A549 (cell line): ENCODE measurements at regions not wholly inside any gene's neighbourhood (a gene's known extent, or its start where the extent isn't known, plus 50 kb on each side); places are given as distances from the start of the nearest gene placed in this dataset.

ENCODE experiments used
- ATAC-seq, 2 experiments: fragments of 200-7000 bp in 1 of 2; fragments of >200 bp in 1 of 2; cut with Nextera tagmentation in 1 of 2; cut with Tn5 transposase in 1 of 2; 3 replicates each; pipeline versions ENCODE4 v1.8.0 to v1.9.1; 2018 to 2020; ENCODE audit warnings: mild to moderate bottlenecking in 1 of 2, moderate library complexity in 1 of 2
- CTCF ChIA-PET: fragments of 300-600 bp; sonication (Branson Sonifier 250); formaldehyde crosslinking; extraction: SDS; loops from one replicate; lab custom pipeline; 2021; ENCODE audit warnings: antibody characterized with exemption, inconsistent platforms; lab: Yijun Ruan, JAX
- POLR2A ChIA-PET: fragments of 350-600 bp; formaldehyde crosslinking; extraction: SDS; loops from one replicate; lab custom pipeline; 2021; ENCODE audit warnings: antibody characterized with exemption, inconsistent platforms; lab: Yijun Ruan, JAX
- DNase-seq, 2 experiments: peaks; one replicate each; pipeline versions ENCODE4 v3.0.0 to v3.0.0-alpha.2; 2011 to 2016; ENCODE audit warnings: low read depth in 1 of 2, low spot score in 1 of 2
- FAIRE-seq: peaks from 2 replicates; lab custom pipeline; 2011; peaks lifted over from hg19 to GRCh38; lab: Jason Lieb, UNC
- H3K27ac ChIP-seq, 2 experiments: fragments of >200 bp; sonication (Bioruptor Twin); formaldehyde crosslinking; 3 replicates each; pipeline ENCODE4 v1.5.1; 2016 to 2017
- H3K4me1 ChIP-seq: fragments of >200 bp; sonication (Bioruptor Twin); formaldehyde crosslinking; 3 replicates; pipeline ENCODE4 v1.6.1; 2016
- H3K4me2 ChIP-seq: fragments of >200 bp; sonication (Bioruptor Twin); formaldehyde crosslinking; 3 replicates; pipeline ENCODE4 v1.6.1; 2016
- H3K4me3 ChIP-seq: fragments of >200 bp; sonication (Bioruptor Twin); formaldehyde crosslinking; 3 replicates; pipeline ENCODE4 v1.5.1; 2016
- H3K9me3 ChIP-seq: fragments of >200 bp; sonication (Bioruptor Twin); formaldehyde crosslinking; 3 replicates; pipeline ENCODE4 v1.6.1; 2016
- BHLHE40 ChIP-seq: IDR thresholded peaks from 2 replicates; pipeline ENCODE4 v1.6.1; 2012; ENCODE audit warnings: low read depth, low read length, inconsistent platforms
- CBX2 ChIP-seq: fragments of 200-600 bp; sonication (generic); IDR thresholded peaks from 2 replicates; pipeline ENCODE4 v1.6.1; 2016; ENCODE audit warnings: low read depth, mild to moderate bottlenecking, borderline replicate concordance
- CEBPB ChIP-seq, 2 experiments: fragments of >200 bp in 1 of 2; sonication (Bioruptor Twin) in 1 of 2; formaldehyde crosslinking in 1 of 2; IDR thresholded peaks; 2 replicates each; pipeline ENCODE4 v1.6.1; 2012 to 2016
- CHD2 ChIP-seq: fragments of 150-350 bp; IDR thresholded peaks from 2 replicates; pipeline ENCODE4 v1.6.1; 2014; ENCODE audit warnings: low read length; ENCODE audit not compliant: partially characterized antibody
- CHD4 ChIP-seq: fragments of 200-600 bp; sonication (generic); IDR thresholded peaks from 2 replicates; pipeline ENCODE4 v1.6.1; 2016; ENCODE audit warnings: antibody characterized with exemption, mild to moderate bottlenecking, borderline replicate concordance
- ESRRA ChIP-seq: fragments of 150-350 bp; IDR thresholded peaks from 2 replicates; pipeline ENCODE4 v1.6.1; 2014; ENCODE audit warnings: mild to moderate bottlenecking, low read length, borderline replicate concordance
- FOSL2 ChIP-seq, 2 experiments: fragments of 450-650 bp in 1 of 2; fragments of >200 bp in 1 of 2; sonication (Bioruptor Twin) in 1 of 2; formaldehyde crosslinking; IDR thresholded peaks; 2 replicates each; pipeline versions ENCODE4 v1.5.0 to v1.6.1; 2016 to 2020; ENCODE audit warnings: mild to moderate bottlenecking in 1 of 2, moderate library complexity in 1 of 2
- GATA3 ChIP-seq: IDR thresholded peaks from 2 replicates; pipeline ENCODE4 v1.6.1; 2012; ENCODE audit warnings: borderline replicate concordance
- HOXB13 ChIP-seq: fragments of 250-450 bp; sonication (Bioruptor Pico); IDR thresholded peaks from 2 replicates; pipeline ENCODE4 v1.5.0; 2020; ENCODE audit warnings: low read depth, mild to moderate bottlenecking, moderate library complexity
- JUN ChIP-seq, 2 experiments: fragments of >200 bp; sonication (Bioruptor Twin); formaldehyde crosslinking; IDR thresholded peaks; 2 replicates in 1 of 2; 3 replicates in 1 of 2; pipeline ENCODE4 v1.6.1; 2016 to 2017
- KDM5A ChIP-seq: fragments of 200-600 bp; sonication (generic); IDR thresholded peaks from 2 replicates; pipeline ENCODE4 v1.6.1; 2016; ENCODE audit warnings: antibody characterized with exemption, mild to moderate bottlenecking
- MAFK ChIP-seq: fragments of 450-650 bp; IDR thresholded peaks from 2 replicates; pipeline ENCODE4 v1.6.1; 2014; ENCODE audit not compliant: partially characterized antibody
- MAZ ChIP-seq: fragments of 150-350 bp; IDR thresholded peaks from 2 replicates; pipeline ENCODE4 v1.6.1; 2014; ENCODE audit warnings: antibody characterized with exemption, low read depth, low read length, borderline replicate concordance
- MYC ChIP-seq: IDR thresholded peaks from 2 replicates; pipeline ENCODE4 v1.6.1; 2012; ENCODE audit warnings: mild to moderate bottlenecking, inconsistent platforms, low read length, improper control_type of control experiment, borderline replicate concordance
- NPAS2 ChIP-seq: fragments of 250-450 bp; sonication (Bioruptor Pico); IDR thresholded peaks from 2 replicates; pipeline ENCODE4 v1.8.0; 2022; ENCODE audit warnings: mild to moderate bottlenecking, moderate library complexity, borderline replicate concordance
- NR3C1 ChIP-seq: fragments of >200 bp; sonication (Bioruptor Twin); formaldehyde crosslinking; IDR thresholded peaks from 3 replicates; pipeline ENCODE4 v1.6.1; 2017
- PHF8 ChIP-seq: fragments of 200-600 bp; sonication (generic); IDR thresholded peaks from 2 replicates; pipeline ENCODE4 v1.6.1; 2016; ENCODE audit warnings: low read depth, mild to moderate bottlenecking, antibody characterized with exemption, moderate library complexity, borderline replicate concordance
- POLR2AphosphoS2 ChIP-seq: conservative IDR thresholded peaks from 2 replicates; pipeline ENCODE4 v1.6.1; 2012; ENCODE audit warnings: low read length, improper control_type of control experiment, inconsistent platforms
- RAD21 ChIP-seq, 2 experiments: fragments of >200 bp in 1 of 2; sonication (Bioruptor Twin) in 1 of 2; formaldehyde crosslinking in 1 of 2; IDR thresholded peaks in 1 of 2; conservative IDR thresholded peaks in 1 of 2; 2 replicates in 1 of 2; 3 replicates in 1 of 2; pipeline ENCODE4 v1.6.1; 2012 to 2018; ENCODE audit warnings: inconsistent platforms in 1 of 2
- RARB ChIP-seq: fragments of 250-450 bp; sonication (Bioruptor Pico); IDR thresholded peaks from 2 replicates; pipeline ENCODE4 v1.8.0; 2021; ENCODE audit warnings: mild to moderate bottlenecking, moderate library complexity
- RFX5 ChIP-seq: fragments of 450-650 bp; IDR thresholded peaks from 2 replicates; pipeline ENCODE4 v1.7.1; 2014; ENCODE audit warnings: antibody characterized with exemption, mild to moderate bottlenecking, moderate library complexity
- RNF2 ChIP-seq: fragments of 200-600 bp; sonication (generic); IDR thresholded peaks from 2 replicates; pipeline ENCODE4 v1.6.1; 2016; ENCODE audit warnings: low read depth, mild to moderate bottlenecking, antibody characterized with exemption, moderate library complexity, borderline replicate concordance
- SMC3 ChIP-seq: fragments of >200 bp; sonication (Bioruptor Twin); formaldehyde crosslinking; IDR thresholded peaks from 3 replicates; pipeline ENCODE4 v1.6.1; 2018; ENCODE audit warnings: inconsistent platforms
- TP53 ChIP-seq: fragments of 250-450 bp; sonication (Bioruptor Pico); IDR thresholded peaks from 2 replicates; pipeline ENCODE4 v1.5.0; 2021; ENCODE audit warnings: mild to moderate bottlenecking, moderate library complexity
- ZC3H11A ChIP-seq: fragments of 450-650 bp; IDR thresholded peaks from 2 replicates; pipeline ENCODE4 v1.6.1; 2014; ENCODE audit warnings: antibody characterized with exemption, mild to moderate bottlenecking
- WGBS: methylation state at CpG from one replicate; pipeline ENCODE4 v1.1.6; 2017; ENCODE audit errors: missing lambda C conversion rate; 5-methylcytosine and 5-hydroxymethylcytosine counted together
- TF ChIP-seq, protein P1 (sequence below): fragments of 150-350 bp; IDR thresholded peaks from 2 replicates; pipeline ENCODE4 v1.6.1; 2014; ENCODE audit warnings: low read depth, mild to moderate bottlenecking, low read length
- TF ChIP-seq, protein P2 (sequence below): IDR thresholded peaks from 2 replicates; pipeline ENCODE4 v1.6.1; 2012
- TF ChIP-seq, protein P3 (sequence below): fragments of >200 bp; sonication (Bioruptor Twin); formaldehyde crosslinking; IDR thresholded peaks from 3 replicates; pipeline ENCODE4 v1.5.1; 2016

GRCh38 chr22:48565901-48566501, 1261.7 kb downstream of the BRD1 start:
- no peak overlapping the region for H3K4me3 ChIP-seq
- H3K4me2 ChIP-seq = no peak overlapping the region
- no peaks in the 10 kb centered on the region; the same call in 2 of the 3 replicates for H3K9me3 ChIP-seq
- CTCF ChIA-PET = no interaction called here
- no peak for DNase-seq
- POLR2A ChIA-PET = no interaction called here
- no peak for FAIRE-seq
- no peak for ATAC-seq
- TF ChIP-seq KDM5A (no peak), SMC3 (no peak)
- H3K4me1 ChIP-seq = no peaks in the 10 kb centered on the region
- H3K27ac ChIP-seq = no peak overlapping the region
- WGBS = 41% methylated on average over 3 of the region's 3 CpGs

- Histone ChIP-seq H3K4me1 (no peaks in the 10 kb centered on the region), H3K4me2 (no peak overlapping the region), H3K9me3 (no peaks in the 10 kb centered on the region; the same call in 2 of the 3 replicates), H3K27ac (no peak overlapping the region), H3K4me3 (no peak overlapping the region)
- CTCF ChIA-PET = interaction anchor here (2.2 kb wide), 1 partner anchor 12 kb away, joined by 7 read pairs; no protein-coding TSS in a partner anchor
- POLR2A ChIA-PET = no interaction called here
- 45% methylated on average over 10 of the region's 10 CpGs for WGBS
- FAIRE-seq (no peak), DNase-seq (no peak), ATAC-seq (no peak)
- TF ChIP-seq PHF8 (no peak), RFX5 (no peak), RAD21 (conservative IDR thresholded peaks at IDR 0.05 in 1 of 2, IDR thresholded peaks at IDR 0.05 in 1 of 2) (no peak), ESRRA (no peak), JUN (IDR thresholded peaks at IDR 0.05) (no peak), RARB (CRISPR knock-in tag) (no peak), CBX2 (no peak), HOXB13 (CRISPR knock-in tag) (no peak), NR3C1 (no peak), POLR2AphosphoS2 (no peak), RNF2 (no peak), BHLHE40 (no peak), MAZ (no peak)
- TF ChIP-seq, protein P1, sequence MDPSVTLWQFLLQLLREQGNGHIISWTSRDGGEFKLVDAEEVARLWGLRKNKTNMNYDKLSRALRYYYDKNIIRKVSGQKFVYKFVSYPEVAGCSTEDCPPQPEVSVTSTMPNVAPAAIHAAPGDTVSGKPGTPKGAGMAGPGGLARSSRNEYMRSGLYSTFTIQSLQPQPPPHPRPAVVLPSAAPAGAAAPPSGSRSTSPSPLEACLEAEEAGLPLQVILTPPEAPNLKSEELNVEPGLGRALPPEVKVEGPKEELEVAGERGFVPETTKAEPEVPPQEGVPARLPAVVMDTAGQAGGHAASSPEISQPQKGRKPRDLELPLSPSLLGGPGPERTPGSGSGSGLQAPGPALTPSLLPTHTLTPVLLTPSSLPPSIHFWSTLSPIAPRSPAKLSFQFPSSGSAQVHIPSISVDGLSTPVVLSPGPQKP = no peak
- TF ChIP-seq, protein P2, sequence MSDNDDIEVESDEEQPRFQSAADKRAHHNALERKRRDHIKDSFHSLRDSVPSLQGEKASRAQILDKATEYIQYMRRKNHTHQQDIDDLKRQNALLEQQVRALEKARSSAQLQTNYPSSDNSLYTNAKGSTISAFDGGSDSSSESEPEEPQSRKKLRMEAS = no peak
These were observed 1262.7 kb downstream of the BRD1 start for GRCh38 chr22:48564995-48565394.

GRCh38 chr22:48563966-48564330, 1263.7 kb downstream of the BRD1 start:
- no peak overlapping the region for H3K4me3 ChIP-seq
- ATAC-seq (no peak), FAIRE-seq (no peak)
- H3K27ac ChIP-seq = no peak overlapping the region
- ChIA-PET POLR2A (no interaction called here), CTCF (interaction anchor here (2.2 kb wide), 1 partner anchor 13 kb away, joined by 7 read pairs; no protein-coding TSS in a partner anchor)
- no peak overlapping the region for H3K4me2 ChIP-seq
- no peaks in the 10 kb centered on the region for H3K9me3 ChIP-seq
- no peaks in the 10 kb centered on the region for H3K4me1 ChIP-seq
- TF ChIP-seq, protein P2 = no peak
- TF ChIP-seq KDM5A (no peak), RAD21 (conservative IDR thresholded peaks at IDR 0.05 in 1 of 2, IDR thresholded peaks at IDR 0.05 in 1 of 2) (no peak), MAFK (no peak), TP53 (CRISPR knock-in tag) (no peak), GATA3 (no peak), RNF2 (no peak), CHD2 (no peak), CEBPB (IDR thresholded peaks at IDR 0.05) (no peak), ZC3H11A (no peak), CHD4 (no peak), NPAS2 (CRISPR knock-in tag) (no peak), MYC (no peak), FOSL2 (IDR thresholded peaks at IDR 0.05) (no peak), FOSL2 (CRISPR knock-in tag; IDR thresholded peaks at IDR 0.05) (no peak)
- TF ChIP-seq, protein P3, sequence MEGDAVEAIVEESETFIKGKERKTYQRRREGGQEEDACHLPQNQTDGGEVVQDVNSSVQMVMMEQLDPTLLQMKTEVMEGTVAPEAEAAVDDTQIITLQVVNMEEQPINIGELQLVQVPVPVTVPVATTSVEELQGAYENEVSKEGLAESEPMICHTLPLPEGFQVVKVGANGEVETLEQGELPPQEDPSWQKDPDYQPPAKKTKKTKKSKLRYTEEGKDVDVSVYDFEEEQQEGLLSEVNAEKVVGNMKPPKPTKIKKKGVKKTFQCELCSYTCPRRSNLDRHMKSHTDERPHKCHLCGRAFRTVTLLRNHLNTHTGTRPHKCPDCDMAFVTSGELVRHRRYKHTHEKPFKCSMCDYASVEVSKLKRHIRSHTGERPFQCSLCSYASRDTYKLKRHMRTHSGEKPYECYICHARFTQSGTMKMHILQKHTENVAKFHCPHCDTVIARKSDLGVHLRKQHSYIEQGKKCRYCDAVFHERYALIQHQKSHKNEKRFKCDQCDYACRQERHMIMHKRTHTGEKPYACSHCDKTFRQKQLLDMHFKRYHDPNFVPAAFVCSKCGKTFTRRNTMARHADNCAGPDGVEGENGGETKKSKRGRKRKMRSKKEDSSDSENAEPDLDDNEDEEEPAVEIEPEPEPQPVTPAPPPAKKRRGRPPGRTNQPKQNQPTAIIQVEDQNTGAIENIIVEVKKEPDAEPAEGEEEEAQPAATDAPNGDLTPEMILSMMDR = no peak
- TF ChIP-seq, all 56 proteins: peak for 0
- 82% methylated on average over 13 of the region's 17 CpGs for WGBS
- no peak for DNase-seq
